IPS-NIHi7 (cell line): ENCODE measurements at regions not wholly inside any gene's neighbourhood (a gene's known extent, or its start where the extent isn't known, plus 50 kb on each side); places are given as distances from the start of the nearest gene placed in this dataset.
A peak's percentile ranks its signal among the peaks of the same experiment; 100 is the strongest.

Experiments used
- DNase-seq: peaks from one replicate; pipeline ENCODE4 v3.0.0; 2012; ENCODE audit warnings: mixed read lengths; ENCODE audit errors: extremely low spot score

- DNase-seq: peak; percentile 34
These were observed 55.4 kb upstream of the SCEL start for GRCh38 chr13:77480066-77480465.

- no peak for DNase-seq
These were observed 56.2 kb upstream of the SCEL start for GRCh38 chr13:77479326-77479725.

- no peak for DNase-seq
These were observed 58.1 kb upstream of the SCEL start for GRCh38 chr13:77477299-77477848.

GRCh38 chr13:77476456-77476855 lies 59.0 kb upstream of the SCEL start:
- no peak for DNase-seq

GRCh38 chr13:77475345-77476084 lies 60.0 kb upstream of the SCEL start:
- no peak for DNase-seq

- DNase-seq: no peak
These were observed 64.5 kb upstream of the SCEL start for GRCh38 chr13:77470986-77471385.

GRCh38 chr13:77466753-77467422 lies 68.6 kb upstream of the SCEL start:
- DNase-seq: no peak

GRCh38 chr13:77465603-77466195 lies 69.8 kb upstream of the SCEL start:
- no peak for DNase-seq

GRCh38 chr13:77460195-77460594 lies 75.3 kb upstream of the SCEL start:
- no peak for DNase-seq

GRCh38 chr13:77459592-77459991 lies 75.9 kb upstream of the SCEL start:
- no peak for DNase-seq

- no peak for DNase-seq
These were observed 76.8 kb upstream of the SCEL start for GRCh38 chr13:77458736-77459135.

- DNase-seq: no peak
These were observed 77.5 kb upstream of the SCEL start for GRCh38 chr13:77457966-77458365.

GRCh38 chr13:77456271-77456670 lies 79.2 kb upstream of the SCEL start:
- DNase-seq: no peak

- no peak for DNase-seq
These were observed 86.2 kb upstream of the SCEL start for GRCh38 chr13:77449265-77449664.

GRCh38 chr13:77448689-77449088 lies 86.8 kb upstream of the SCEL start:
- DNase-seq: peak; percentile 14

- DNase-seq: no peak
These were observed 92.0 kb upstream of the SCEL start for GRCh38 chr13:77443511-77443910.

GRCh38 chr13:77437267-77437666 lies 98.2 kb upstream of the SCEL start:
- DNase-seq: no peak

GRCh38 chr13:77434289-77434688 lies 101.2 kb upstream of the SCEL start:
- DNase-seq: no peak

- DNase-seq: no peak
These were observed 104.1 kb upstream of the SCEL start for GRCh38 chr13:77431449-77431848.

- no peak for DNase-seq
These were observed 103.6 kb upstream of the MYCBP2 start for GRCh38 chr13:77430377-77430951.

GRCh38 chr13:77429320-77430142 lies 102.6 kb upstream of the MYCBP2 start:
- no peak for DNase-seq

GRCh38 chr13:77425705-77426104 lies 98.8 kb upstream of the MYCBP2 start:
- no peak for DNase-seq
